ENCODE measurements at regions not wholly inside any gene's neighbourhood (a gene's known extent, or its start where the extent isn't known, plus 50 kb on each side); places are given as distances from the start of the nearest gene placed in this dataset.

DNA sequence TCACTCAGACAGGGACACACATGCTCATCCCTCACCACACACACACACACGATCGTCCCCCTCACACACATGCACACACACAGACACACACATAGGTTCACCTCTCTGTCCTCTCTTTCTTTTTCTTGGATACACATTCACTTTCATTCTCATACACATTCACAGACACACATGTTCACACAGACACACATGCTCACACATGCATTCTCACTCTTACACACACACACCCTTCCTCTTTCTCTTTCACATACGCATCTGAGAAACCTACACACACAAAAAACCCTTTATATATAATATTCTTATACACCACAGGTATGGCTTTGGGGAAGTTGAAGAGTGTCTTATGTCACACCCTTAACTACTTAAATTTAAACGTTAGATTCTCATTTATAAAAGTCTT is 248.6 kb upstream of the RUNX1 start:
- H3K9ac ChIP-seq (ENCODE audit: insufficient read depth, low read depth, low read length), result no peak overlapping the region
- no peaks in the 10 kb centered on the region; a peak in 1 of 5 replicates for H3K27me3 ChIP-seq (ENCODE audit: control insufficient read depth in 1 of 2, insufficient read depth in 2 of 2, low read length in 2 of 2)
- H3K4me2 ChIP-seq (ENCODE audit: low read depth, low read length), result no peak overlapping the region
- H3K4me3 ChIP-seq (replicated peaks in 1 of 3; ENCODE audit: insufficient read depth in 1 of 3, low read depth in 2 of 3, low read length in 3 of 3), result no peak overlapping the region
- no peak for TF ChIP-seq MIXL1 (CRISPR knock-in tag; IDR thresholded peaks at IDR 0.05)
- TF ChIP-seq RAD21 (CRISPR knock-in tag; IDR thresholded peaks at IDR 0.05), result no peak
- TF ChIP-seq, protein P1, sequence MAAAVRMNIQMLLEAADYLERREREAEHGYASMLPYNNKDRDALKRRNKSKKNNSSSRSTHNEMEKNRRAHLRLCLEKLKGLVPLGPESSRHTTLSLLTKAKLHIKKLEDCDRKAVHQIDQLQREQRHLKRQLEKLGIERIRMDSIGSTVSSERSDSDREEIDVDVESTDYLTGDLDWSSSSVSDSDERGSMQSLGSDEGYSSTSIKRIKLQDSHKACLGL (CRISPR knock-in tag; IDR thresholded peaks at IDR 0.05), result no peak
- TF ChIP-seq BORCS8-MEF2B (CRISPR knock-in tag; IDR thresholded peaks at IDR 0.05), result no peak
- TF ChIP-seq SP2 (CRISPR knock-in tag; IDR thresholded peaks at IDR 0.05), result no peak
- TF ChIP-seq NCOA1 (CRISPR knock-in tag; IDR thresholded peaks at IDR 0.05), result no peak
- TF ChIP-seq, protein P2, sequence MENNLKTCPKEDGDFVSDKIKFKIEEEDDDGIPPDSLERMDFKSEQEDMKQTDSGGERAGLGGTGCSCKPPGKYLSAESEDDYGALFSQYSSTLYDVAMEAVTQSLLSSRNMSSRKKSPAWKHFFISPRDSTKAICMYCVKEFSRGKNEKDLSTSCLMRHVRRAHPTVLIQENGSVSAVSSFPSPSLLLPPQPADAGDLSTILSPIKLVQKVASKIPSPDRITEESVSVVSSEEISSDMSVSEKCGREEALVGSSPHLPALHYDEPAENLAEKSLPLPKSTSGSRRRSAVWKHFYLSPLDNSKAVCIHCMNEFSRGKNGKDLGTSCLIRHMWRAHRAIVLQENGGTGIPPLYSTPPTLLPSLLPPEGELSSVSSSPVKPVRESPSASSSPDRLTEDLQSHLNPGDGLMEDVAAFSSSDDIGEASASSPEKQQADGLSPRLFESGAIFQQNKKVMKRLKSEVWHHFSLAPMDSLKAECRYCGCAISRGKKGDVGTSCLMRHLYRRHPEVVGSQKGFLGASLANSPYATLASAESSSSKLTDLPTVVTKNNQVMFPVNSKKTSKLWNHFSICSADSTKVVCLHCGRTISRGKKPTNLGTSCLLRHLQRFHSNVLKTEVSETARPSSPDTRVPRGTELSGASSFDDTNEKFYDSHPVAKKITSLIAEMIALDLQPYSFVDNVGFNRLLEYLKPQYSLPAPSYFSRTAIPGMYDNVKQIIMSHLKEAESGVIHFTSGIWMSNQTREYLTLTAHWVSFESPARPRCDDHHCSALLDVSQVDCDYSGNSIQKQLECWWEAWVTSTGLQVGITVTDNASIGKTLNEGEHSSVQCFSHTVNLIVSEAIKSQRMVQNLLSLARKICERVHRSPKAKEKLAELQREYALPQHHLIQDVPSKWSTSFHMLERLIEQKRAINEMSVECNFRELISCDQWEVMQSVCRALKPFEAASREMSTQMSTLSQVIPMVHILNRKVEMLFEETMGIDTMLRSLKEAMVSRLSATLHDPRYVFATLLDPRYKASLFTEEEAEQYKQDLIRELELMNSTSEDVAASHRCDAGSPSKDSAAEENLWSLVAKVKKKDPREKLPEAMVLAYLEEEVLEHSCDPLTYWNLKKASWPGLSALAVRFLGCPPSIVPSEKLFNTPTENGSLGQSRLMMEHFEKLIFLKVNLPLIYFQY (CRISPR knock-in tag; IDR thresholded peaks at IDR 0.05; ENCODE audit: borderline replicate concordance), result no peak
- TF ChIP-seq DR1 (CRISPR knock-in tag; IDR thresholded peaks at IDR 0.05), result no peak
- no peak for TF ChIP-seq NFKBIZ (CRISPR knock-in tag; IDR thresholded peaks at IDR 0.05)
- no peak for TF ChIP-seq PHF5A (CRISPR knock-in tag; IDR thresholded peaks at IDR 0.05; ENCODE audit: low read depth, unreplicated experiment)
- TF ChIP-seq, protein P3, sequence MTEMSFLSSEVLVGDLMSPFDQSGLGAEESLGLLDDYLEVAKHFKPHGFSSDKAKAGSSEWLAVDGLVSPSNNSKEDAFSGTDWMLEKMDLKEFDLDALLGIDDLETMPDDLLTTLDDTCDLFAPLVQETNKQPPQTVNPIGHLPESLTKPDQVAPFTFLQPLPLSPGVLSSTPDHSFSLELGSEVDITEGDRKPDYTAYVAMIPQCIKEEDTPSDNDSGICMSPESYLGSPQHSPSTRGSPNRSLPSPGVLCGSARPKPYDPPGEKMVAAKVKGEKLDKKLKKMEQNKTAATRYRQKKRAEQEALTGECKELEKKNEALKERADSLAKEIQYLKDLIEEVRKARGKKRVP (CRISPR knock-in tag; IDR thresholded peaks at IDR 0.05), result no peak
- TF ChIP-seq ZNF530 (CRISPR knock-in tag; IDR thresholded peaks at IDR 0.05; ENCODE audit: low read depth), result no peak
- TF ChIP-seq, protein P4, sequence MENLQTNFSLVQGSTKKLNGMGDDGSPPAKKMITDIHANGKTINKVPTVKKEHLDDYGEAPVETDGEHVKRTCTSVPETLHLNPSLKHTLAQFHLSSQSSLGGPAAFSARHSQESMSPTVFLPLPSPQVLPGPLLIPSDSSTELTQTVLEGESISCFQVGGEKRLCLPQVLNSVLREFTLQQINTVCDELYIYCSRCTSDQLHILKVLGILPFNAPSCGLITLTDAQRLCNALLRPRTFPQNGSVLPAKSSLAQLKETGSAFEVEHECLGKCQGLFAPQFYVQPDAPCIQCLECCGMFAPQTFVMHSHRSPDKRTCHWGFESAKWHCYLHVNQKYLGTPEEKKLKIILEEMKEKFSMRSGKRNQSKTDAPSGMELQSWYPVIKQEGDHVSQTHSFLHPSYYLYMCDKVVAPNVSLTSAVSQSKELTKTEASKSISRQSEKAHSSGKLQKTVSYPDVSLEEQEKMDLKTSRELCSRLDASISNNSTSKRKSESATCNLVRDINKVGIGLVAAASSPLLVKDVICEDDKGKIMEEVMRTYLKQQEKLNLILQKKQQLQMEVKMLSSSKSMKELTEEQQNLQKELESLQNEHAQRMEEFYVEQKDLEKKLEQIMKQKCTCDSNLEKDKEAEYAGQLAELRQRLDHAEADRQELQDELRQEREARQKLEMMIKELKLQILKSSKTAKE (CRISPR knock-in tag; IDR thresholded peaks at IDR 0.05; ENCODE audit: borderline replicate concordance), result no peak
- TF ChIP-seq ZC3H4 (CRISPR knock-in tag; IDR thresholded peaks at IDR 0.05; ENCODE audit: borderline replicate concordance), result no peak
- no peak for TF ChIP-seq ZNF552 (CRISPR knock-in tag; IDR thresholded peaks at IDR 0.05; ENCODE audit: borderline replicate concordance)
- TF ChIP-seq ZNF772 (CRISPR knock-in tag; IDR thresholded peaks at IDR 0.05), result no peak
- TF ChIP-seq JDP2 (CRISPR knock-in tag; IDR thresholded peaks at IDR 0.05; ENCODE audit: borderline replicate concordance), result no peak
- DNase-seq (ENCODE audit: low spot score) (no peak), ATAC-seq (no peak), FAIRE-seq (no peak)
- ChIA-PET CTCF (ENCODE audit: low intra/inter-chr PET ratio, low total read pairs) (no interaction called here), POLR2A (no interaction called here)
- intact Hi-C loops (cut with micrococcal nuclease; ENCODE audit: unreplicated experiment), result no loop called here
- no peaks in the 10 kb centered on the region for H4K20me1 ChIP-seq (ENCODE audit: insufficient read depth, low read length)
- no peak overlapping the region for H2AFZ ChIP-seq (ENCODE audit: low read length)
- no TSS peak for BruUV-seq (replicated peaks)
- no peaks in the 10 kb centered on the region for H3K36me3 ChIP-seq (replicated peaks in 1 of 2; ENCODE audit: control insufficient read depth in 1 of 2, insufficient read depth in 2 of 2, low read length in 2 of 2)
- H3K27ac ChIP-seq (ENCODE audit: extremely low read length, insufficient read depth, low read length), result no peak overlapping the region
- H3K9me3 ChIP-seq (ENCODE audit: low read length), result no peaks in the 10 kb centered on the region
- no peaks in the 10 kb centered on the region for H3K4me1 ChIP-seq (ENCODE audit: insufficient read depth, low read length)
- in situ Hi-C loops (cut with HindIII; ENCODE audit: extremely low pct_ligation_motif_present, low pct_unique_long_range_greater_than_20kb), result no loop called here
- no peaks in the 10 kb centered on the region for H3K79me2 ChIP-seq (ENCODE audit: insufficient read depth, low read length)
- 65% methylated on average over 4 of the region's 4 CpGs for WGBS (ENCODE audit: low lambda C conversion rate)

Measured in HepG2 (cell line).